Astrocyte (in vitro differentiated cells and primary cell): ENCODE measurements at regions not wholly inside any gene's neighbourhood (a gene's known extent, or its start where the extent isn't known, plus 50 kb on each side); places are given as distances from the start of the nearest gene placed in this dataset.

Experiments
- CTCF ChIP-seq: IDR thresholded peaks from 2 replicates; pipeline ENCODE4 v1.5.1; 2011; ENCODE audit warnings: low read depth, mild to moderate bottlenecking, inconsistent platforms, low read length, moderate library complexity; ENCODE audit not compliant: insufficient read depth
- EZH2 ChIP-seq: IDR thresholded peaks from 2 replicates; pipeline ENCODE4 v1.6.1; 2012; ENCODE audit warnings: mild to moderate bottlenecking, low read length, inconsistent platforms; ENCODE audit not compliant: insufficient read depth

DNA sequence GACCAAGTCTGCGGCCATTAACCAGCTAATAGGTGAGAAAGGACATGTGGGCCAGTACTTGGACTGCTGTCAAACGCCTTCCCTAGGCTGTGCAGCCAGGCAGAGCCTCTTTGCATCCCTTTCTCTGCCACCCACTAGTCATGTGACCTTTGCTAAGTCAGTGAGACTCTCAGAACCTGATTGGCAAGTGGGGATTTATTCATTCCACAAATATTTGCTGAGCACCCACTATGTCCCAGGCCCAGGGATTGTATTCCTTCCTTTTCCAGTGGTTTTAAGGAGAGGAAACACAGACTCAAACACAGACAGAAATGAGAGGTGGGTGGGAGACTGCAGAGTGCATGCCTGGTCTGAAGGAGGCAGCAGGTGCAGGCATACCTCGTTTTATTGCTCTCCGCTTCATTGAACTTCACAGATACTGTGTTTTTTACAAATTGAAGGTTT lies 71.6 kb upstream of the GALNT10 start:
- TF ChIP-seq CTCF (no peak), EZH2 (no peak)
